ENCODE measurements at regions not wholly inside any gene's neighbourhood (a gene's known extent, or its start where the extent isn't known, plus 50 kb on each side); places are given as distances from the start of the nearest gene placed in this dataset.

- no peaks in the 10 kb centered on the region for H3K9me3 ChIP-seq (ENCODE audit: control insufficient read depth, insufficient read depth, low read depth, low read length)
- DNase-seq (ENCODE audit: low read depth, low spot score): no peak
- no peaks in the 10 kb centered on the region for H3K27me3 ChIP-seq (ENCODE audit: control insufficient read depth, insufficient read depth, low read length)
- no TSS peak for BruUV-seq (replicated peaks)
- in situ Hi-C loops (cut with HindIII; ENCODE audit: low pct_unique_long_range_greater_than_20kb, low sequenced_read_pairs): no loop called here
- TF ChIP-seq TCF7L2 (IDR thresholded peaks at IDR 0.05; ENCODE audit: low read depth, low read length) (no peak), REST (IDR thresholded peaks at IDR 0.05; ENCODE audit: insufficient read depth in 1 of 2, low read depth in 2 of 2, low read length in 1 of 2) (no peak), SIN3A (IDR thresholded peaks at IDR 0.05; ENCODE audit: borderline replicate concordance, insufficient read depth, low read depth, low read length) (no peak), CTCF (IDR thresholded peaks at IDR 0.05) (no peak), POLR2AphosphoS5 (IDR thresholded peaks at IDR 0.05; ENCODE audit: low read depth, low read length) (no peak)
- H3K27ac ChIP-seq (ENCODE audit: low read length): no peak overlapping the region
- CTCF ChIA-PET: no interaction called here
- POLR2A ChIA-PET: no interaction called here
- H3K4me1 ChIP-seq (ENCODE audit: control insufficient read depth, insufficient read depth, low read length): no peaks in the 10 kb centered on the region
- H3K36me3 ChIP-seq (ENCODE audit: control insufficient read depth, insufficient read depth, low read length): no peaks in the 10 kb centered on the region
- H3K4me3 ChIP-seq (ENCODE audit: low read depth in 2 of 2, low read length in 2 of 2): no peak overlapping the region
- intact Hi-C loops (cut with micrococcal nuclease; ENCODE audit: unreplicated experiment): no loop called here
- ATAC-seq: no peak
Measured at GRCh38 chr4:54988655-54989054, 136.7 kb downstream of the KDR start.

- intact Hi-C loops (cut with micrococcal nuclease; ENCODE audit: unreplicated experiment): no loop called here
- ChIA-PET CTCF (no interaction called here), POLR2A (no interaction called here)
Measured at GRCh38 chr4:54986095-54986846, 139.1 kb downstream of the KDR start.

More at GRCh38 chr4:54986095-54986846, 139.1 kb downstream of the KDR start:
- no peak overlapping the region for H3K27ac ChIP-seq (ENCODE audit: low read length)
- DNase-seq (ENCODE audit: low read depth, low spot score) (no peak), ATAC-seq (no peak)
- H3K36me3 ChIP-seq (ENCODE audit: control insufficient read depth, insufficient read depth, low read length): no peaks in the 10 kb centered on the region
- in situ Hi-C loops (cut with HindIII; ENCODE audit: low pct_unique_long_range_greater_than_20kb, low sequenced_read_pairs): no loop called here
- no peak overlapping the region for H3K4me3 ChIP-seq (ENCODE audit: low read depth in 2 of 2, low read length in 2 of 2)
- TF ChIP-seq TCF7L2 (IDR thresholded peaks at IDR 0.05; ENCODE audit: low read depth, low read length) (no peak), CTCF (IDR thresholded peaks at IDR 0.05) (no peak), SIN3A (IDR thresholded peaks at IDR 0.05; ENCODE audit: borderline replicate concordance, insufficient read depth, low read depth, low read length) (no peak), REST (IDR thresholded peaks at IDR 0.05; ENCODE audit: insufficient read depth in 1 of 2, low read depth in 2 of 2, low read length in 1 of 2) (no peak), POLR2AphosphoS5 (IDR thresholded peaks at IDR 0.05; ENCODE audit: low read depth, low read length) (no peak)
- no TSS peak for BruUV-seq (replicated peaks)
- H3K4me1 ChIP-seq (ENCODE audit: control insufficient read depth, insufficient read depth, low read length): no peaks in the 10 kb centered on the region
- H3K9me3 ChIP-seq (ENCODE audit: control insufficient read depth, insufficient read depth, low read depth, low read length): no peaks in the 10 kb centered on the region
- H3K27me3 ChIP-seq (ENCODE audit: control insufficient read depth, insufficient read depth, low read length): no peaks in the 10 kb centered on the region

Data from Panc1 (cell line).